Small intestine (tissue), 7 donors: ENCODE measurements at regions not wholly inside any gene's neighbourhood (a gene's known extent, or its start where the extent isn't known, plus 50 kb on each side); places are given as distances from the start of the nearest gene placed in this dataset.

Experiments used
- DNase-seq, 2 donors: peaks; one replicate each; pipeline versions ENCODE4 v3.0.0 to v3.0.0-alpha.2; 2013
- FAIRE-seq: peaks from 2 replicates; lab custom pipeline; 2012; peaks lifted over from hg19 to GRCh38; lab: Jason Lieb, UNC
- H3K27ac ChIP-seq, 3 donors: one replicate each; pipeline ENCODE4 v1.5.1; 2013; ENCODE audit warnings: low read length in 2 of 3, mild to moderate bottlenecking in 2 of 3, control low read depth in 1 of 3, inconsistent platforms in 1 of 3, low read depth in 1 of 3, moderate library complexity in 1 of 3
- H3K27me3 ChIP-seq, 3 donors: one replicate each; pipeline ENCODE4 v1.6.1; 2013; ENCODE audit warnings: low read length in 3 of 3, inconsistent platforms in 1 of 3; ENCODE audit not compliant: control insufficient read depth in 3 of 3, insufficient read depth in 3 of 3
- H3K36me3 ChIP-seq, 3 donors: one replicate each; pipeline ENCODE4 v1.6.1; 2013; ENCODE audit warnings: low read length in 3 of 3, inconsistent platforms in 1 of 3, low read depth in 1 of 3, mild to moderate bottlenecking in 1 of 3, moderate library complexity in 1 of 3; ENCODE audit not compliant: control insufficient read depth in 3 of 3, insufficient read depth in 2 of 3
- H3K4me1 ChIP-seq, 3 donors: one replicate each; pipeline ENCODE4 v1.6.1; 2013; ENCODE audit warnings: low read length in 2 of 3, inconsistent platforms in 1 of 3, low read depth in 1 of 3, mild to moderate bottlenecking in 1 of 3, moderate library complexity in 1 of 3; ENCODE audit not compliant: control insufficient read depth in 3 of 3, insufficient read depth in 2 of 3
- H3K4me3 ChIP-seq, 3 donors: one replicate each; pipeline ENCODE4 v1.5.1; 2013; ENCODE audit warnings: low read length in 3 of 3, control low read depth in 1 of 3, inconsistent platforms in 1 of 3, low read depth in 1 of 3, mild to moderate bottlenecking in 1 of 3, moderate library complexity in 1 of 3
- H3K9me3 ChIP-seq, 2 donors: one replicate each; pipeline ENCODE4 v1.6.1; 2013; ENCODE audit warnings: low read depth in 1 of 2, low read length in 1 of 2; ENCODE audit not compliant: control insufficient read depth in 2 of 2, insufficient read depth in 1 of 2
- WGBS, 3 donors: extraction: QIAGEN DNeasy Blood & Tissue Kit; methylation state at CpG; one replicate each; pipeline ENCODE4 v1.1.7; 2013; 5-methylcytosine and 5-hydroxymethylcytosine counted together
- donor health status: healthy with polysubstance abuse.
- donor health status: control.
- donor health status: control.
- donor health status: Bipolar disorder and iron deficiency.
- donor health status: healthy.

DNA sequence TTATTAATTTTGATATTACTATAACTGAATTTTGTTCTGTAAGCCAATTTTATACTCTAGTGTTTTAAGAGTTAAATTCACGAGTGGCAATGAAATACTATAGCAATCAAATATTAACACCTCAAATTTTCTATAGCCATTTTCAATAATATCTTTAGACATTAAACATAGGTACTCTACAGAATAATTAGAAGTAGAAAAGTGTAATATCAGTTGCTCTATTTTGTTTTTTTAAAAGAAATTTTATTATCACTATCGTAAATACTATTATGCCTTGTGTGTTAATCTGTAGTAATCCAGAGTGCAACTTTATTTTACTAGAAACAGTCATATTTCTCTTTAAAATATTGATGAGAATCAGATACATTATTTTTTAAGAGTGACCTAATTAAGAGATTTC is 691.2 kb downstream of the USP25 start:
- H3K36me3 ChIP-seq = no peaks in the 10 kb centered on the region
- H3K9me3 ChIP-seq = peaks cover 0 to 2% of the 10 kb centered on the region in 2 donors
- no peaks in the 10 kb centered on the region for H3K4me1 ChIP-seq
- peak; percentile 33 for FAIRE-seq
- H3K27me3 ChIP-seq = no peaks in the 10 kb centered on the region
- no peak overlapping the region for H3K4me3 ChIP-seq
- DNase-seq = no peak
- H3K27ac ChIP-seq = no peak overlapping the region
- 81 to 84% (median 84%) methylated on average over 2 of the region's 2 CpGs for WGBS, 3 donors

DNA sequence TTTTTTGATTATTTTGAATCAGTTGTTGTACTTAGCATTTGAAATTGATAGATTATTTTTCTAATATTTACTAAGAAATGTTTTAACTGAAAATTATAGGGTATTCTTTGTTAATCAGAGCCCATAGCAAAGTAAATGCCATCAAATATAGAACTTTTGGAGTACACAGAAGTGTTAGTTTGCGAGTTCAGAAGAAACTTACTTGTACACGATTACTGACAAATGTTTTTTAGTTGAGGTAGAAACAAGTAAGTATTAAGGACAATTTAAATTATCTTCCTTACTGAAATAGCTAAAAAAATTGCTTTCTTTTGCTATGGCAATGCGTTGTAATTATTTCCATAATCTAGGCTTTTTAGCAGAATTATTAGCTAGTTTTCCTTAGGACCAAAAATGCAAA is 692.2 kb downstream of the USP25 start:
- H3K4me1 ChIP-seq = no peaks in the 10 kb centered on the region
- H3K27ac ChIP-seq = no peak overlapping the region
- FAIRE-seq (no peak), DNase-seq (no peak)
- no peaks in the 10 kb centered on the region for H3K27me3 ChIP-seq
- 86 to 93% (median 87%) methylated on average over 3 of the region's 3 CpGs for WGBS, 3 donors
- H3K9me3 ChIP-seq = peaks cover 0 to 2% of the 10 kb centered on the region in 2 donors
- no peak overlapping the region for H3K4me3 ChIP-seq
- H3K36me3 ChIP-seq = no peaks in the 10 kb centered on the region

DNA sequence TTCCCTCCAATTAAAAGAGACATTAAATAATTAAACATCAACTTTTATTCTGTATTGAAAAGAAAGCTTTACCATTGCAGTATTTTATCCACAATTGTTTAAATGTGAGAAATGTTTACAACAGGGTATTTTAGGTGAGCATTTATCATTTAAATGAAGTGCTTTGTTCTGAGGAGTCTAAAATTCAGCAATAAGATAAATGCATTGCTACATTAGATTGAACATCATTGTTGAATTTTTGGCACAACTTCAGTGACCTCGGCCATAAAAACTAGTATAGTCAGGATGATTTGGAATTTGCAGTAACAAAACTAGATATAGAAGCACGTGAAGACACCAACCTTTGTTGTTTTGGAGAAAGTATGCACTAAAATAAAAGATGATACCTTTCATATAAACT is 692.9 kb downstream of the USP25 start:
- Histone ChIP-seq H3K4me3 (no peak overlapping the region), H3K4me1 (no peaks in the 10 kb centered on the region), H3K27me3 (no peaks in the 10 kb centered on the region), H3K36me3 (no peaks in the 10 kb centered on the region), H3K9me3 (peaks cover 0 to 2% of the 10 kb centered on the region in 2 donors), H3K27ac (no peak overlapping the region)
- peak; percentile 44 for FAIRE-seq
- DNase-seq = no peak
- WGBS, 3 donors = 44 to 54% (median 47%) methylated on average over 2 of the region's 2 CpGs

DNA sequence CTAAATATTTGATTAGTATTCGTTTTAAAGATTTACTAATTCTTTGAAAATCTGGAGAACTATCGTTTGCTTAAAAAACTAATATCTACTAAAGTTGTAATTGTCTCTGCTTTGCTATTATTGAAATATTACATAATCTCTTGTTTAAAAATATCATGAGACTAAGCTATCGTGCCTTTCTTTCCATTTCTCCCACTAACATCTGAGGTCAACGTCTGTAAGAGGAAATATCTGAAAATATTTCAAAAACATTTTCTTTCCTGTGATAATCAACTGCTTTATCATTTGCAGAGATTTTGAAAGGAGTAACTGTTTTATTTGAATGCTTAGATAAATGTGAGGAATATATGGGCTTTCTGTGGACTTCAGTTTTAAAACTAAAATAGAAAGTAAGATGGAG is 694.1 kb downstream of the USP25 start:
- H3K9me3 ChIP-seq = peaks cover 0 to 2% of the 10 kb centered on the region in 2 donors
- H3K36me3 ChIP-seq = no peaks in the 10 kb centered on the region
- 20 to 39% (median 33%) methylated on average over 4 of the region's 4 CpGs for WGBS, 3 donors
- DNase-seq (no peak), FAIRE-seq (peak; percentile 36)
- no peak overlapping the region for H3K4me3 ChIP-seq
- no peak overlapping the region for H3K27ac ChIP-seq
- H3K4me1 ChIP-seq = no peaks in the 10 kb centered on the region
- H3K27me3 ChIP-seq = no peaks in the 10 kb centered on the region

DNA sequence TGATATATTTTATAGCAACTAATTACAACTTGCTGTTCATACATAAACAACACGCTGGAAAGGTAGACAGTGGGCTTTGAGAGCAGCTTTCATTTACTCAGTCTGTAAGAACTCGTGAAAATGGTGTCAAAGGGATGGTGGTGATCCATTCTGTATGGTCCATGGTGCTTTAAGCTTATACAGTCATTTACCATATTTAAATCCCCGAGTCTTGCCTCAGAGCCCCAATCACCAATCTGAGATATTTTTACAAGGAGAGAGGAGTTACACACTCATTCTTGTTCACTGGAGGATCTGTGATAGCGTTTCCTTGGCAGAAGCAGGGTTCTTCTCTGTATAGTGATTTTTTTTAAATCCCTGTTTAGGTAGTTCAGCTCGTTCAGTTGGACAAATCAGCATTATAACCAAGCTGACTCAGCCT is 694.6 kb downstream of the USP25 start:
- no peak for DNase-seq
- Histone ChIP-seq H3K27me3 (no peaks in the 10 kb centered on the region), H3K4me1 (no peaks in the 10 kb centered on the region), H3K9me3 (no peaks in the 10 kb centered on the region), H3K36me3 (no peaks in the 10 kb centered on the region), H3K27ac (no peak overlapping the region), H3K4me3 (no peak overlapping the region)
- FAIRE-seq = no peak
- 32 to 46% (median 41%) methylated on average over 5 of the region's 5 CpGs for whole genome bisulfite sequencing, 3 donors

DNA sequence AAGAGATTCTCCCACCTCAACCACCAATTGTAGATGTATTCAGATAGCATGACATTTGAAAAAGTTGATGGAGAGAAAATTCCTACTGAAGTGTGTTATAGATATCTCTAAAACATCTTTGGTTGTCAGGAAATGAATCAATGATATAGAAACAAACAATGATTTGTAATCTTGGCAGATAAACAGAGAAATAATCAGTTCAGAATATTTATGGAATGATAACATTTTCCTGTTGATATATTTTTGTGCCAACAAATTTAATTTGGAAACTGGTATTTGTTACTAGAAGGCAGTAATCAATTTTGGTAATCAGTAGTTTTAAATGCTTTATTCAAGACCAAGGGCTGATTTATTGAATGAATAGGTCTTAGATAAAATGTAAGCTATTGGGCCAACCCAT is 695.6 kb downstream of the USP25 start:
- FAIRE-seq (no peak), DNase-seq (no peak)
- Histone ChIP-seq H3K4me1 (no peaks in the 10 kb centered on the region), H3K27me3 (no peaks in the 10 kb centered on the region), H3K4me3 (no peak overlapping the region), H3K36me3 (no peaks in the 10 kb centered on the region), H3K9me3 (no peaks in the 10 kb centered on the region), H3K27ac (no peak overlapping the region)

DNA sequence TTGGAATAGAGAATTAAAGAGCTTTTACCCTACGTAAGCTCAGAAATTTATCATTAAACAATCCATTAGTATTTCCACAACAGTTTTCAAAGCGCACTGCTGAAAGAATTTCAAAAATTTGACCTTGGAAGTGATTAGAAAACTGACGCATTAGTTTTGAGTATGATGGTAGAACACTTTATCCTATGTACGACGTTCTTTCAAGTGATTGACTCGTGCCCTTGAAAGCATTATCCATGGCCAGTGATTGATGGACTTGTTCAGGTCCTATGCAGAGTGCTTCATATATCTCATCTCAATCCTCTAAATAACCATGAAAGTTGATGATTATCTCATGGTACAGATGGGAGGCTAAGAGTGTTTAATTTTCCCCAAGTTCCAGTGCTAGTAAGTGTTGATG is 697.2 kb downstream of the USP25 start:
- H3K9me3 ChIP-seq = no peaks in the 10 kb centered on the region
- H3K4me1 ChIP-seq = no peaks in the 10 kb centered on the region
- FAIRE-seq = no peak
- no peaks in the 10 kb centered on the region for H3K36me3 ChIP-seq
- H3K27me3 ChIP-seq = no peaks in the 10 kb centered on the region
- no peak overlapping the region for H3K4me3 ChIP-seq
- no peak for DNase-seq
- 75 to 82% (median 75%) methylated on average over 6 of the region's 6 CpGs for WGBS, 3 donors
- H3K27ac ChIP-seq = no peak overlapping the region

DNA sequence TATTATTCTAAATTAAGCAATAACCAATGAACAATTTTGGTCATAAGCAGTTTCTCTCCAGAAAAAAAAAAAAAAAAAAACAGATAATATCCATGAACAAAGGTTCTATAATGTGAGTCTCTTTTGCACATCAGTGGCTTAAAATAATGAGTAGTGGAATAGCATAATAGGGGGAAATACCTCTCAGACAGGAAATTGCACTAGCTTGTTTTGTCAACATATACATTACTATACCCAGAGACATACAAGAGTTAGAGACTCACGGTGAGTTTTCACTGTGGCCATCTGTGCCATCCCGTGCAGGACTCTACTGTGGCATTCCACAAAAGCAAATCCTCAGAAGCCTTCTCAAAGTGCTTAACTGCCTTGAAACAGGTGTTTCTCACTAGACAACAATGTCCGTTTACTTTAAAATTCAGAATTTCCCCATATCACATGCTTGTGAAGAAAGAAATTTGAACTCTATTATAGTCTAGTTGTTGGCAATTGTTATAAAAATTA is 697.9 kb downstream of the USP25 start:
- H3K27ac ChIP-seq = no peak overlapping the region
- 82 to 90% (median 90%) methylated on average over 3 of the region's 3 CpGs for WGBS, 3 donors

DNA sequence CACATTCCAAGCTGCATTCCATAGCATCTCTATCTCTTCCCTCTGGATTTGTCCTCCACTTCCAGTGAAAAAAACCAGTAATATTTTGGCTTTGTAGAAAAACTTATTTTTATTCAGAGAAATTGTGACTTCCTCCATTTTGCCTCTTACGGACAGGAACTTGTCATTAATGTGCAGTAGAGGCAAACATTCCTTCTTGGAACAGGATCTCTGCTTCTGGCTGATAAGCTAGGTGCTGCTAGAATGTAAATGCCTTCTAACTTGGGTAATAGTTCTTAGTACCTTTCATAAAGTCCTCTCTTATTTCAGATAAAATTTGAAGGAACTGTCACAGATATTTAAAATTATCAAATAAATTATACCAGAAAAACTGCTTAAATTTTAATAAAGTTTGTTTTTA is 707.8 kb downstream of the USP25 start:
- 82 to 85% (median 85%) methylated on average over 1 of the region's 1 CpG for WGBS, 3 donors
- Histone ChIP-seq H3K4me3 (no peak overlapping the region), H3K27ac (no peak overlapping the region), H3K36me3 (no peaks in the 10 kb centered on the region), H3K27me3 (no peaks in the 10 kb centered on the region), H3K4me1 (no peaks in the 10 kb centered on the region), H3K9me3 (no peaks in the 10 kb centered on the region)
- FAIRE-seq (no peak), DNase-seq (no peak)

More for the DNA sequence above, 697.9 kb downstream of the USP25 start:
- Histone ChIP-seq H3K36me3 (no peaks in the 10 kb centered on the region), H3K4me1 (no peaks in the 10 kb centered on the region), H3K4me3 (no peak overlapping the region), H3K27me3 (no peaks in the 10 kb centered on the region), H3K9me3 (no peaks in the 10 kb centered on the region)
- FAIRE-seq = no peak
- no peak for DNase-seq
